ENCODE measurements at regions not wholly inside any gene's neighbourhood (a gene's known extent, or its start where the extent isn't known, plus 50 kb on each side); places are given as distances from the start of the nearest gene placed in this dataset.

DNA sequence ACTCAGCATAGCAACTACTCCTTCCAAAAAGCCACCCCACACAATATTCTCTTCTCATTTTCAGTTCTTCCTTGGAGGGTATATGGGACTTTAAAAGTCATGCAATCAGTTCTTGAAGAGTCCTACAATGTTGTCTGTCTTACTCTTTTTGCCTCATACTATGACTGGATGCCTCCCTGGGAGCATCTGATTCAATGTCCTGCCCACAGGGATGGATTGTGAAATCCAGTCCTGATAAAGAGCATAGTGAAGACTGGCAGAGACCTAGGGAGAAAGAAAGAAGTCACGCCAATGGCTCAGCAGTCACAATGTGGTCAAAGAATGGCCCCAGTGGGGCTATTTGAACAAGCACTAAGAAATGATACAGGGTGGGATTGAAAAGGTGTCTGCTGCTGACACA lies 155.1 kb upstream of the SERPINE2 start:
- H2AK5ac ChIP-seq (ENCODE audit: insufficient read length, low read length) = no peak overlapping the region
- H2AFZ ChIP-seq (ENCODE audit: low read length) = no peak overlapping the region
- no peak overlapping the region for H2BK20ac ChIP-seq (ENCODE audit: low read depth, low read length, poor library complexity, severe bottlenecking)
- peaks cover 2 to 7% (median 5%) of the 10 kb centered on the region in 3 experiments; a peak in 3 of 7 replicates for H3K36me3 Mint-ChIP-seq (ENCODE audit: insufficient read depth in 1 of 3, low read depth in 3 of 3)
- H3K4me1 Mint-ChIP-seq = peaks cover 4 to 6% of the 10 kb centered on the region in 2 experiments; a peak in 2 of 4 replicates
- H2BK12ac ChIP-seq (ENCODE audit: insufficient read length, low read depth, low read length) = no peak overlapping the region
- no peak overlapping the region for H3K4me3 Mint-ChIP-seq
- no peaks in the 10 kb centered on the region for H3K79me1 ChIP-seq (ENCODE audit: insufficient read depth, low read depth, low read length, poor library complexity, severe bottlenecking)
- peaks cover 2% of the 10 kb centered on the region; the same call in 1 of the 2 replicates for H3K27me3 Mint-ChIP-seq (ENCODE audit: low read depth)
- no peak overlapping the region for H3K27ac Mint-ChIP-seq
- no peak overlapping the region for H4K91ac ChIP-seq (ENCODE audit: insufficient read length, low read depth, low read length)
- H3K14ac ChIP-seq (ENCODE audit: insufficient read depth, low read length) = no peak overlapping the region
- H3K4me2 ChIP-seq (ENCODE audit: insufficient read depth, insufficient read length, low read length) = no peak overlapping the region
- no peak overlapping the region for H3K4ac ChIP-seq (ENCODE audit: low read depth, low read length)
- no peaks in the 10 kb centered on the region; a peak in 4 of 5 replicates for H3K9me3 Mint-ChIP-seq
- no peaks in the 10 kb centered on the region for H3K4me1 ChIP-seq (ENCODE audit: insufficient read depth, low read length)
- H3K27me3 ChIP-seq (ENCODE audit: insufficient read depth, low read length) = no peaks in the 10 kb centered on the region
- no peak overlapping the region for H2BK120ac ChIP-seq (ENCODE audit: low read depth, low read length, poor library complexity, severe bottlenecking)
- no peak overlapping the region for H4K5ac ChIP-seq (ENCODE audit: insufficient read length, low read depth, low read length)
- no peak overlapping the region for H3K56ac ChIP-seq (ENCODE audit: insufficient read length, low read depth, low read length)
- WGBS (ENCODE audit: extremely low coverage, insufficient read length, low lambda C conversion rate) = no CpG with 5 or more reads among the region's 1 CpG
- TF ChIP-seq, protein P1, sequence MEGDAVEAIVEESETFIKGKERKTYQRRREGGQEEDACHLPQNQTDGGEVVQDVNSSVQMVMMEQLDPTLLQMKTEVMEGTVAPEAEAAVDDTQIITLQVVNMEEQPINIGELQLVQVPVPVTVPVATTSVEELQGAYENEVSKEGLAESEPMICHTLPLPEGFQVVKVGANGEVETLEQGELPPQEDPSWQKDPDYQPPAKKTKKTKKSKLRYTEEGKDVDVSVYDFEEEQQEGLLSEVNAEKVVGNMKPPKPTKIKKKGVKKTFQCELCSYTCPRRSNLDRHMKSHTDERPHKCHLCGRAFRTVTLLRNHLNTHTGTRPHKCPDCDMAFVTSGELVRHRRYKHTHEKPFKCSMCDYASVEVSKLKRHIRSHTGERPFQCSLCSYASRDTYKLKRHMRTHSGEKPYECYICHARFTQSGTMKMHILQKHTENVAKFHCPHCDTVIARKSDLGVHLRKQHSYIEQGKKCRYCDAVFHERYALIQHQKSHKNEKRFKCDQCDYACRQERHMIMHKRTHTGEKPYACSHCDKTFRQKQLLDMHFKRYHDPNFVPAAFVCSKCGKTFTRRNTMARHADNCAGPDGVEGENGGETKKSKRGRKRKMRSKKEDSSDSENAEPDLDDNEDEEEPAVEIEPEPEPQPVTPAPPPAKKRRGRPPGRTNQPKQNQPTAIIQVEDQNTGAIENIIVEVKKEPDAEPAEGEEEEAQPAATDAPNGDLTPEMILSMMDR (conservative IDR thresholded peaks at IDR 0.05) = no peak
- no peak overlapping the region for H4K8ac ChIP-seq (replicated peaks; ENCODE audit: insufficient read length, low read depth, low read length)
- H2BK15ac ChIP-seq (ENCODE audit: low read depth, low read length) = no peak overlapping the region
- H2BK5ac ChIP-seq (ENCODE audit: insufficient read length, low read length) = no peak overlapping the region
- DNase-seq = no peak
- no peak overlapping the region for H3K27ac ChIP-seq (ENCODE audit: insufficient read length, low read depth, low read length)
- no peak overlapping the region for H3K9ac ChIP-seq (ENCODE audit: extremely low read depth, insufficient read length, low read length)
- no peaks in the 10 kb centered on the region for H3K79me2 ChIP-seq (ENCODE audit: insufficient read depth, low read length)
- H3K23me2 ChIP-seq (ENCODE audit: insufficient read length, low read depth, low read length, poor library complexity, severe bottlenecking) = no peaks in the 10 kb centered on the region
- H3K23ac ChIP-seq (ENCODE audit: insufficient read length, low read depth, low read length) = no peak overlapping the region
- H3K18ac ChIP-seq (ENCODE audit: insufficient read length, low read depth, low read length) = no peak overlapping the region
- H4K20me1 ChIP-seq (ENCODE audit: control insufficient read depth, insufficient read depth, insufficient read length) = no peaks in the 10 kb centered on the region
- H3T11ph ChIP-seq (ENCODE audit: low read length) = no peak overlapping the region
- peaks cover 12% of the 10 kb centered on the region for H3K9me3 ChIP-seq (ENCODE audit: control insufficient read depth, low read depth, low read length)

Data from H9 (cell line).